NT2/D1 (cell line): ENCODE measurements at regions not wholly inside any gene's neighbourhood (a gene's known extent, or its start where the extent isn't known, plus 50 kb on each side); places are given as distances from the start of the nearest gene placed in this dataset.

Source experiments
- YY1 ChIP-seq: IDR thresholded peaks from 2 replicates; pipeline ENCODE4 v1.6.1; 2011; ENCODE audit not compliant: insufficient read length, insufficient read depth
- ZNF274 ChIP-seq: IDR thresholded peaks from 2 replicates; pipeline ENCODE4 v1.6.1; 2011; ENCODE audit warnings: mild to moderate bottlenecking, low read depth, low read length

DNA sequence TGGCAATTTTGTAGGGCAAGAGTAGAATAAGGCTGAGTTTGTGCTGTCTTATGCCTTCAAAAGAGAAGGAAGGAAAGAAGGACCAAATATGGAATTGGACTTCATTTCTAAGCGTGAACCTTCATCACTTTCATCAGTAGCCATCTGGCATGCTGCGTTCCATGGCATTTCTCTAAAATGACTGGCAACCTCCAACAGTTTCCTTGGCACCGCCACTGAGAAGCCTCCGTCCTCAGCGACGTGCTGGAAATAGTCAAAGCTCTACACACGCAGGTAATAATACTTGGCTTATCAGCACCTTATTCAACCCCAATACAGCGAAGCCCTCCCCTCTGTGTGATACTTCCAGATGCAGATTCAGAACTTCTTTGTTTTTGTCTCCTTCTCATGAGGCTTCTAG is 169.7 kb upstream of the CD180 start:
- TF ChIP-seq YY1 = no peak
- TF ChIP-seq ZNF274 = no peak
